Motor neuron (in vitro differentiated cells): ENCODE measurements at regions not wholly inside any gene's neighbourhood (a gene's known extent, or its start where the extent isn't known, plus 50 kb on each side); places are given as distances from the start of the nearest gene placed in this dataset.

Experiments
- ATAC-seq, 8 experiments: fragments of 200-7000 bp; cut with Tn5 transposase; replicated peaks in 6 of 8; 2 replicates each; pipeline ENCODE4 v1.8.0; 2021; ENCODE audit warnings: mild to moderate bottlenecking in 8 of 8, moderate library complexity in 8 of 8
- H3K27ac ChIP-seq, 2 donors: fragments of 250-450 bp; sonication (Bioruptor Pico); 2 replicates each; pipeline ENCODE4 v1.9.0; 2021; ENCODE audit warnings: antibody characterized with exemption in 2 of 2, mild to moderate bottlenecking in 2 of 2, moderate library complexity in 1 of 2
- H3K4me1 ChIP-seq, 2 donors: fragments of 250-450 bp; sonication (Bioruptor Pico); replicated peaks in 1 of 2; 2 replicates each; pipeline ENCODE4 v1.6.1; 2021; ENCODE audit warnings: antibody characterized with exemption in 2 of 2, mild to moderate bottlenecking in 2 of 2, moderate library complexity in 1 of 2
- H3K4me3 ChIP-seq, 5 donors: fragments of 250-450 bp; sonication (Bioruptor Pico); 2 replicates each; pipeline ENCODE4 v1.9.0; 2021; ENCODE audit warnings: antibody characterized with exemption in 5 of 5, mild to moderate bottlenecking in 5 of 5, moderate library complexity in 4 of 5
- WGBS, 10 experiments: fragments of 450-650 bp; shearing (Covaris generic); methylation state at CpG; one replicate each; pipeline ENCODE4 v1.0.0; 2022; 5-methylcytosine and 5-hydroxymethylcytosine counted together
- in situ Hi-C, 9 experiments: fragments of 400-800 bp; cut with MboI; loops; one replicate each; pipeline ENCODE4 v1.15.0; 2021; ENCODE audit warnings: low sequenced_read_pairs in 9 of 9, low pct_unique_long_range_greater_than_20kb in 2 of 9; ENCODE audit not compliant: unreplicated experiment in 9 of 9

DNA sequence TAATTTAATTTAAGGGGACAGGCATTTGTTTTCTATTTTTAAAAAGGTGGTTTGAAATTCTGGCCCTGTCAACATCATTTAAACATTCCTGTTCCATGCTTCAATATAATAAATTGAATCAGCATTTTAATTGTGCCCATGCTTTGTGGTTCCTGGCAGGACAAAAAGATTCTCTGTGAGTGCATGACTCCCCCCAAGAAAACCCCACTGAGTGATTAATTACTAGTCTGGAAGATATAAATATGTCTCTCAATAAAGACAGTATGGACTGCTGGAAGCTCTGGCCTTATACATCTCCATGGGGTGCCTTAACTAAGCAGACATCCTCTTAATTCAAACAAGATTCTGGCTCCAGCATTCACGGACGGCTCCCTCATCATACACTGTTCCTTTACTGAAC is 95.0 kb upstream of the PSMD7 start:
- ATAC-seq, result peak in 2 of 8 experiments; percentile 48 to 69
- Histone ChIP-seq H3K27ac (no peak overlapping the region), H3K4me3 (no peak overlapping the region), H3K4me1 (no peaks in the 10 kb centered on the region)
- in situ Hi-C loops, result loop anchor here in 1 of 9 experiments (25.0 kb wide), 1 partner anchor 139 kb away; no protein-coding TSS in a partner anchor
- WGBS, 10 experiments, result 0 to 93% (median 64%) methylated on average over 1 to 2 of the region's 2 CpGs; no CpG with 5 or more reads in 2 of the 10 experiments

DNA sequence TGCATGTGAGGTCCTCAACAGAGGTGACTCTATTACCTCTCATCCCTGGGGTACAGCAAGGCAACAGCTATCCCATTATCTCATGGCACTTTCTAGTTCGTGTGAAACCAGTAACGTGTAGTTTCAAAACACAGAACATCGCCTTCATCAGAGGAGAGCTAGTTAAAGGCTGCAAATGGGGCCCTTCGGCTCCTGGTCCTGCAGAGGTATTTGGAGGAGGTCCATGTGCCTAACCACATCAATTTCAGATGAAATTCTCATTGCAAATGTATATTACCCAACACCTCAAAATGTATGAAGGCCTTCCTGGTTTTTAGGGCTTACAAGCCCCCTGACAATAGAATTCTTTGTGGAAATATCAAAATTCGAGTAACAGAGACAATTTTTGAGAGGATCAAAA is 95.7 kb upstream of the PSMD7 start:
- no peak for ATAC-seq
- in situ Hi-C loops, result loop anchor here in 1 of 9 experiments (25.0 kb wide), 1 partner anchor 139 kb away; no protein-coding TSS in a partner anchor
- Histone ChIP-seq H3K27ac (no peak overlapping the region), H3K4me3 (no peak overlapping the region), H3K4me1 (no peaks in the 10 kb centered on the region)
- 30 to 100% (median 67%) methylated on average over 1 to 5 of the region's 5 CpGs; no CpG with 5 or more reads in 1 of the 10 experiments for WGBS, 10 experiments

DNA sequence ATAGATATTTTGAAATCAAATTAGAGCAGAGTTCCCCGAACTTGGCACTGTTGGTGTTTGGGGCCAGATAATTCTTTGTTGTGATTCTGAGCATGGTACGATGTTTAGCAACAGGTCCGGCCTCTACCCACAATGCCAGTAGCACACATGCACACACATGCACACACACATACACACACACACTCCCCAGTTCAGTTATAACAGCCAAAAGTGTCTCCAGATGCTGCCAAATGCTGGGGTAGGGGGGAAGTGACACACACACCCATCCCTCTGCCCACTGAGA is 96.8 kb upstream of the PSMD7 start:
- ATAC-seq, result no peak
- WGBS, 10 experiments, result 0 to 100% (median 83%) methylated on average over 1 to 3 of the region's 3 CpGs; no CpG with 5 or more reads in 3 of the 10 experiments
- in situ Hi-C loops, result loop anchor here in 1 of 9 experiments (25.0 kb wide), 1 partner anchor 137 kb away; no protein-coding TSS in a partner anchor
- Histone ChIP-seq H3K4me3 (no peak overlapping the region), H3K27ac (no peak overlapping the region), H3K4me1 (no peaks in the 10 kb centered on the region)

- WGBS, 10 experiments, result 66 to 96% (median 80%) methylated on average over 1 to 4 of the region's 4 CpGs; no CpG with 5 or more reads in 1 of the 10 experiments
- Histone ChIP-seq H3K27ac (no peak overlapping the region), H3K4me1 (no peaks in the 10 kb centered on the region), H3K4me3 (no peak overlapping the region)
- in situ Hi-C loops, result no loop called here
- no peak for ATAC-seq
These were observed 97.4 kb upstream of the PSMD7 start for GRCh38 chr16:74199066-74199841.

DNA sequence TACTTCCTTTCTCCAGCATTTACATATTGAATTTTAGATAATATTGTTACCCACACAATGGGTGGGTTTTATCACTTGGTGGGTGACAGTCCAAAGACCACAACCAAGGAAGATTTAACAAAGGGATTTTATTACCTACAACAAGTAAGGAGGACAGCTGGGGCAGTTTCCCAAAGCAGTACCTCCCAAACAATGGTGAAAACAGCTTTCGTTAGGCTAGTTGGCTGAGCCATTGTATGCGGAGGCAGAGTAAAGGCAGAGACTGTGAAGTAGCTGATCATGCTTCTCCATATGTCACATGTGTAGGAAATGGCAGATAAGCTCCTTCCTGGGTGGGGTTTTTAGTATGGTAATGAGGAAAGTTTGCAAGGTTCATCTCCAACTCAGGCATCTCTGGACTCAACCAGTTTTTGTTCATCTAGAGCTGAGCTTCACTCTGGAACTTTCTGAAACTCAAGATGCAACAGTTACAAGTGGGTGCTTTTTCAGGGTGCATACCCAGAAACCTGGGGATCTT is 104.3 kb upstream of the PSMD7 start:
- in situ Hi-C loops, result no loop called here
- WGBS, 10 experiments, result 40 to 100% (median 78%) methylated on average over 1 to 2 of the region's 2 CpGs; no CpG with 5 or more reads in 2 of the 10 experiments

DNA sequence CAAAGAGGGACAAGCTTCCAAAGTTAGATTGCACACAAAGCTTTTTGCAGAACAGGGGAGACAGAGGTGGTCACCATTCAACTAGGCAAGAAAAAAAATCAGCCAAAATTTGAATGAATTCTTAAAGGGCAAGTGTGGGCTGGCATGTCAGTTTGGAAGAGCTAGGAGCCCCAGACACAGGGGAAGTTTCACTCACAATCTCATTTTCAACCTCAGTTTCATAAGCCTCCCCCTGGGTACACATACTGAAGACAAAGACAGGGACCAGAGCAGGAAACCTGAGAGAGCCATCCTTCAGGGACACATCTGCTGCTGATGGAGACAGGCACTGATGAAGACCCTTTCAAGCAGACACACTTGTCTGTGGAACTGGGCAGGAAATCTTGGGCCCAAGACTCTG is 106.3 kb upstream of the PSMD7 start:
- H3K4me1 ChIP-seq, result no peaks in the 10 kb centered on the region
- H3K27ac ChIP-seq, result no peak overlapping the region
- in situ Hi-C loops, result no loop called here
- H3K4me3 ChIP-seq, result no peak overlapping the region
- no peak for ATAC-seq

More for the DNA sequence above, 104.3 kb upstream of the PSMD7 start:
- ATAC-seq, result peak in 3 of 8 experiments; percentile 34 to 83 (median 41)
- Histone ChIP-seq H3K27ac (no peak overlapping the region), H3K4me1 (no peaks in the 10 kb centered on the region), H3K4me3 (no peak overlapping the region)

DNA sequence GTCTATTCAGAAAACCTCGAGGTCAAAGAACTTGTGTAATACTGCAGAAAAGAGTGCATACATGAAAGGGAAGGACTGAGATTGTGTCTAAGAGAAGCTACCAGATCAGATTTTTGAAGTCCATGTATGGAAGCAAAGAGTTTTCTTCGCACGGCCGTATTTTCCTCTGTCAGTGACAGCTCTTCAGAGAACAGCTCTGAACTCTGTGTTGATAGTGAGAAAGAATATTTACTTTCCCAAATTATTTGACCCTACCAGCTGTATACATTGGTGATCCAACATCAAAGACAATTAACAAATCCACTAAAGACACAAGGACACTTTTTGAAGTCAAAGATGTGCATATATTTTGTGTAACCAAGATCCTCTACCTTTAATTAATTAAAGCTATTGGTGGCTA is 107.8 kb upstream of the PSMD7 start:
- Histone ChIP-seq H3K4me3 (no peak overlapping the region), H3K27ac (no peak overlapping the region), H3K4me1 (no peaks in the 10 kb centered on the region)
- in situ Hi-C loops, result no loop called here
- 67 to 100% (median 76%) methylated on average over 1 to 4 of the region's 4 CpGs for WGBS, 10 experiments
- ATAC-seq, result no peak

DNA sequence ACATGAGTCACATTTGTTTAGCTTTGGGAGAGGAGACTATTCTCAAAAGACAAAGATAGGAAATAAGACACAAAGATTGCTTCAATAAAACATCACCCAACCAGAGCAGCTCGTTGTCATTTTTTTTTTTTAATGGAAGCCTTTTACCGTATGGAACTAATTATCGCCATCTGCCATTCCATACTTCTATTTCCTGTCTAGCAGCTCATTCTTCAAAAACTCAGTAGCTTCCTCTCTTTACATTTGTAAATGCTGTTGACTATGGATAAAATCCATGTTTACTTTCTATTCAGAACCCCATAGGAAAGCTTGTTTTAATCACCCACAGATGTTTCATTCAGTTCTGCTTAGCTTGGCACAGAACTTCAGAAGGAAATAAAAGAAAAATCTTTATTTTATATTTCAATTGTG is 110.0 kb upstream of the PSMD7 start:
- Histone ChIP-seq H3K27ac (no peak overlapping the region), H3K4me3 (no peak overlapping the region), H3K4me1 (no peaks in the 10 kb centered on the region)
- peak in 3 of 8 experiments; percentile 63 to 99 (median 83) for ATAC-seq
- in situ Hi-C loops, result no loop called here
- 0 to 92% (median 80%) methylated on average over 1 to 3 of the region's 3 CpGs; no CpG with 5 or more reads in 1 of the 10 experiments for WGBS, 10 experiments

DNA sequence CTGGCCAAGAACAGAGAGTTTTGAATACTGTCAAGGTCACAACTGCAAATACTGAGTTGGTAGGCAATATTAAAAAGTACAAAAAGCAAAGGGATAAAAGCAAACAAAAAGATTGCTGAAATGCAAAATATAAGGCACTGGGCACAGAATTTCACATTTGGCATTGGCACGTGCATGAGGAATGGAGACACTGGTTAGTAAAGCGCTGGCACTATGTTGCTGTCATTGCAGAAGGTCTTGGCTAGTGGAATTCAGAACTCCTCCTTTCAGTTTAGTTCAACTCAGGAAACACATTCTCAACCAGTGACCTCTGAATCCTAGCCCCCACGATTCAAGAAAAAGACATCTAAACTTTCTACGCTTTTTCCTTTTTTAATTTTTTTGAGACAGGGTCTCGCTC is 111.8 kb upstream of the PSMD7 start:
- H3K4me3 ChIP-seq, result no peak overlapping the region
- no peak for ATAC-seq

DNA sequence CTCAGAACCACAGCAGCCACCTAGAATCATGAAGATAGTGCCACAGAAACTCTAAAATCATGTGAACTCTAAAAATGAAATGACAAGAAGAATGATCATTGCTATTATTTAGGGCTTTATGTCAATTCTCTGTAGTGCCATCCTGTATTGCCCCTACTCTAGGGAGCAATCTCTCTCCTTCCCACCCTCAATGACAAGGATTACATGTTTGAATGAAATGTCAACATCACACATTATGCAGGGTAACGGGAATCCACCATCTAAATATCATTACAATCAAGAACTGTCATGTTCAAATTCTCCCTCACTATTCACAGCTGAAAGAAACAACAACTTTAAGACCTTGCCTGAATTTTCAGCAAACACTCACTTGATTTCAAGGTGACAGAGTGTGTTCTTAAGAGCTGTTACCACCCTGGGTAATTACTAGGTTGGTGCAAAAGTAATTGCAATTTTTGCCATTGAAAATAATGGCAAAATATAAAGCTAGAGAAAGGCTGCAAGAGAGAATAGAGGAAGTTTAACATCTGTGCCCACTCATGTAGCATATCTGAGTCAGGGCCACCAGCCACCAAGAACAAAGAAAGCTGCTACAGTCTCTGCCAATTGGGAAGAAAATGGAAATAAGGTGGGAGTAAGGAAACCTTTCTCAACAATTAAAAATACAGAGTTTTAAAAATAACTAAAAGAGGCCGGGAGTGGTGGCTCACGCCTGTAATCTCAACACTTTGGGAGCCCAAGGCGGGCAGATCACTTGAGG is 112.8 kb upstream of the PSMD7 start:
- in situ Hi-C loops, result no loop called here
- no peak for ATAC-seq
- WGBS, 10 experiments, result 59 to 96% (median 88%) methylated on average over 2 to 4 of the region's 4 CpGs; no CpG with 5 or more reads in 3 of the 10 experiments

More for the DNA sequence above, 111.8 kb upstream of the PSMD7 start:
- no peaks in the 10 kb centered on the region for H3K4me1 ChIP-seq
- no peak overlapping the region for H3K27ac ChIP-seq
- WGBS, 10 experiments, result 71 to 100% (median 86%) methylated on average over 1 to 5 of the region's 5 CpGs
- in situ Hi-C loops, result no loop called here

GRCh38 chr16:74169687-74170376 is 126.8 kb upstream of the PSMD7 start:
- H3K27ac ChIP-seq, result no peak overlapping the region
- H3K4me1 ChIP-seq, result peaks cover 0 to 11% of the 10 kb centered on the region in 2 donors
- no peak overlapping the region for H3K4me3 ChIP-seq
- WGBS, 10 experiments, result 3 to 100% (median 69%) methylated on average over 1 to 8 of the region's 8 CpGs
- in situ Hi-C loops, result no loop called here
- ATAC-seq, result peak in 4 of 8 experiments; percentile 52 to 91 (median 87)

More for the DNA sequence above, 112.8 kb upstream of the PSMD7 start:
- Histone ChIP-seq H3K4me3 (no peak overlapping the region), H3K4me1 (no peaks in the 10 kb centered on the region), H3K27ac (no peak overlapping the region)

- no peak for ATAC-seq
- Histone ChIP-seq H3K4me3 (no peak overlapping the region), H3K4me1 (peaks cover 0 to 11% of the 10 kb centered on the region in 2 donors), H3K27ac (no peak overlapping the region)
- 29 to 100% (median 93%) methylated on average over 1 to 3 of the region's 3 CpGs for WGBS, 10 experiments
- in situ Hi-C loops, result no loop called here
These were observed 127.5 kb upstream of the PSMD7 start for GRCh38 chr16:74169066-74169465.

DNA sequence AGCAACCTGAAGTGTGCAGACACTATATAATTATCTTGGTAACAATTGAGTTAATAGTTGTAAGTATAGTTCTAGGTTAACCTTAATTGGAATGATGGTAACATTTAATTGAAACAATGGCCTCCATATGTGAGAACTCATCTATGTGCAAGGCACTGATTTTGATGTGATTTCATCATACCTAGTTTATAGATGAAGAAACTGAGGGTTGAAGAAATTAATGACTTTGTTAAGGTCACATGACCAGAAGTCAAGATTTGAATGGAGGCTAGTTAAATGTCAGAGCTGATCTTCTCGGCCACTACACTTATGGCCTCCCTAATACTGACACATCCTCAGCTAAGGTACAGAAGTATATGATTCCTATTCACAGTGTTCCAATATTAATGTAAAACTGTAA is 128.2 kb upstream of the PSMD7 start:
- H3K4me3 ChIP-seq, result no peak overlapping the region
- peaks cover 0 to 11% of the 10 kb centered on the region in 2 donors for H3K4me1 ChIP-seq
- no peak for ATAC-seq
- 20 to 100% (median 100%) methylated on average over 1 of the region's 1 CpG; no CpG with 5 or more reads in 3 of the 10 experiments for WGBS, 10 experiments
- no peak overlapping the region for H3K27ac ChIP-seq
- in situ Hi-C loops, result no loop called here
